ENCODE measurements at regions not wholly inside any gene's neighbourhood (a gene's known extent, or its start where the extent isn't known, plus 50 kb on each side); places are given as distances from the start of the nearest gene placed in this dataset.
"Not testable (repeated sequence)": the region's sequence is repeated elsewhere in the genome, so short reads cannot be mapped to it uniquely, and the experiment has no call there.

- Mint-ChIP-seq H3K27me3 (peaks cover 14% of the 10 kb centered on the region), H3K36me3 (ENCODE audit: low read depth) (no peaks in the 10 kb centered on the region), H3K4me3 (no peak overlapping the region), H3K27ac (no peak overlapping the region), H3K4me1 (no peaks in the 10 kb centered on the region)
- DNase-seq (no peak), ATAC-seq (no peak)
- H3K9me3 ChIP-seq (ENCODE audit: control insufficient read depth, low read length, poor library complexity, severe bottlenecking): no peaks in the 10 kb centered on the region
Observed at GRCh38 chr15:26231096-26231495, 368.0 kb upstream of the ATP10A start.

GRCh38 chr15:26224266-26224665 is 361.1 kb upstream of the ATP10A start:
- Mint-ChIP-seq H3K27me3 (no peaks in the 10 kb centered on the region), H3K27ac (no peak overlapping the region), H3K36me3 (ENCODE audit: low read depth) (no peaks in the 10 kb centered on the region), H3K4me3 (no peak overlapping the region), H3K4me1 (no peaks in the 10 kb centered on the region)
- no peak for ATAC-seq
- DNase-seq: no peak
- H3K9me3 ChIP-seq (ENCODE audit: control insufficient read depth, low read length, poor library complexity, severe bottlenecking): no peaks in the 10 kb centered on the region

- Mint-ChIP-seq H3K4me3 (no peak overlapping the region), H3K27me3 (no peaks in the 10 kb centered on the region), H3K27ac (no peak overlapping the region), H3K36me3 (ENCODE audit: low read depth) (no peaks in the 10 kb centered on the region), H3K4me1 (no peaks in the 10 kb centered on the region)
- no peak for ATAC-seq
- DNase-seq: no peak
- no peaks in the 10 kb centered on the region for H3K9me3 ChIP-seq (ENCODE audit: control insufficient read depth, low read length, poor library complexity, severe bottlenecking)
Observed at GRCh38 chr15:26223720-26224119, 360.6 kb upstream of the ATP10A start.

- DNase-seq (no peak), ATAC-seq (no peak)
- Mint-ChIP-seq H3K4me1 (no peaks in the 10 kb centered on the region), H3K36me3 (ENCODE audit: low read depth) (no peaks in the 10 kb centered on the region), H3K27ac (no peak overlapping the region), H3K4me3 (no peak overlapping the region), H3K27me3 (no peaks in the 10 kb centered on the region)
- H3K9me3 ChIP-seq (ENCODE audit: control insufficient read depth, low read length, poor library complexity, severe bottlenecking): no peaks in the 10 kb centered on the region
Observed at GRCh38 chr15:26222781-26223180, 359.7 kb upstream of the ATP10A start.

GRCh38 chr15:26217043-26217442 is 353.9 kb upstream of the ATP10A start:
- not testable (repeated sequence) for H3K27me3 Mint-ChIP-seq; H3K4me1 Mint-ChIP-seq; H3K4me3 Mint-ChIP-seq; DNase-seq; H3K9me3 ChIP-seq (ENCODE audit: control insufficient read depth, low read length, poor library complexity, severe bottlenecking); H3K27ac Mint-ChIP-seq; ATAC-seq; H3K36me3 Mint-ChIP-seq (ENCODE audit: low read depth)

- Mint-ChIP-seq H3K4me3 (no peak overlapping the region), H3K27ac (no peak overlapping the region), H3K27me3 (no peaks in the 10 kb centered on the region), H3K36me3 (ENCODE audit: low read depth) (no peaks in the 10 kb centered on the region), H3K4me1 (no peaks in the 10 kb centered on the region)
- ATAC-seq (no peak), DNase-seq (no peak)
- H3K9me3 ChIP-seq (ENCODE audit: control insufficient read depth, low read length, poor library complexity, severe bottlenecking): no peaks in the 10 kb centered on the region
Observed at GRCh38 chr15:26214290-26214689, 351.2 kb upstream of the ATP10A start.

GRCh38 chr15:26213427-26213826 is 350.3 kb upstream of the ATP10A start:
- Mint-ChIP-seq H3K27ac (no peak overlapping the region), H3K36me3 (ENCODE audit: low read depth) (no peaks in the 10 kb centered on the region), H3K27me3 (no peaks in the 10 kb centered on the region), H3K4me1 (no peaks in the 10 kb centered on the region), H3K4me3 (no peak overlapping the region)
- no peaks in the 10 kb centered on the region for H3K9me3 ChIP-seq (ENCODE audit: control insufficient read depth, low read length, poor library complexity, severe bottlenecking)
- DNase-seq (no peak), ATAC-seq (no peak)

- no peaks in the 10 kb centered on the region for H3K9me3 ChIP-seq (ENCODE audit: control insufficient read depth, low read length, poor library complexity, severe bottlenecking)
- Mint-ChIP-seq H3K36me3 (ENCODE audit: low read depth) (no peaks in the 10 kb centered on the region), H3K4me1 (no peaks in the 10 kb centered on the region), H3K4me3 (no peak overlapping the region), H3K27ac (no peak overlapping the region), H3K27me3 (no peaks in the 10 kb centered on the region)
- DNase-seq (no peak), ATAC-seq (no peak)
Observed at GRCh38 chr15:26212109-26212508, 349.0 kb upstream of the ATP10A start.

GRCh38 chr15:26210980-26211379 is 347.9 kb upstream of the ATP10A start:
- H3K9me3 ChIP-seq (ENCODE audit: control insufficient read depth, low read length, poor library complexity, severe bottlenecking): no peaks in the 10 kb centered on the region
- no peaks in the 10 kb centered on the region for H3K4me1 Mint-ChIP-seq
- no peak overlapping the region for H3K27ac Mint-ChIP-seq
- H3K4me3 Mint-ChIP-seq: no peak overlapping the region
- ATAC-seq (no peak), DNase-seq (no peak)
- no peaks in the 10 kb centered on the region for H3K36me3 Mint-ChIP-seq (ENCODE audit: low read depth)
- H3K27me3 Mint-ChIP-seq: no peaks in the 10 kb centered on the region

- Mint-ChIP-seq H3K36me3 (ENCODE audit: low read depth) (no peaks in the 10 kb centered on the region), H3K4me1 (no peaks in the 10 kb centered on the region), H3K27me3 (peaks cover 13% of the 10 kb centered on the region), H3K27ac (no peak overlapping the region), H3K4me3 (no peak overlapping the region)
- H3K9me3 ChIP-seq (ENCODE audit: control insufficient read depth, low read length, poor library complexity, severe bottlenecking): no peaks in the 10 kb centered on the region
- ATAC-seq (no peak), DNase-seq (no peak)
Observed at GRCh38 chr15:26201177-26201858, 338.2 kb upstream of the ATP10A start.

- H3K27ac Mint-ChIP-seq: no peak overlapping the region
- H3K36me3 Mint-ChIP-seq (ENCODE audit: low read depth): no peaks in the 10 kb centered on the region
Observed at GRCh38 chr15:26200427-26200826, 337.3 kb upstream of the ATP10A start.

GRCh38 chr15:26197719-26198118 is 334.6 kb upstream of the ATP10A start:
- no peak overlapping the region for H3K27ac Mint-ChIP-seq
- H3K27me3 Mint-ChIP-seq: peaks cover 4% of the 10 kb centered on the region

More at GRCh38 chr15:26200427-26200826, 337.3 kb upstream of the ATP10A start:
- H3K27me3 Mint-ChIP-seq: peaks cover 12% of the 10 kb centered on the region
- H3K4me1 Mint-ChIP-seq: no peaks in the 10 kb centered on the region
- H3K4me3 Mint-ChIP-seq: no peak overlapping the region
- no peak for ATAC-seq
- H3K9me3 ChIP-seq (ENCODE audit: control insufficient read depth, low read length, poor library complexity, severe bottlenecking): no peaks in the 10 kb centered on the region
- DNase-seq: no peak

GRCh38 chr15:26197060-26197459 is 333.9 kb upstream of the ATP10A start:
- peaks cover 4% of the 10 kb centered on the region for H3K27me3 Mint-ChIP-seq
- ATAC-seq (no peak), DNase-seq (no peak)
- H3K4me1 Mint-ChIP-seq: no peaks in the 10 kb centered on the region
- no peak overlapping the region for H3K27ac Mint-ChIP-seq
- H3K4me3 Mint-ChIP-seq: no peak overlapping the region
- no peaks in the 10 kb centered on the region for H3K36me3 Mint-ChIP-seq (ENCODE audit: low read depth)
- no peaks in the 10 kb centered on the region for H3K9me3 ChIP-seq (ENCODE audit: control insufficient read depth, low read length, poor library complexity, severe bottlenecking)

More at GRCh38 chr15:26197719-26198118, 334.6 kb upstream of the ATP10A start:
- Mint-ChIP-seq H3K36me3 (ENCODE audit: low read depth) (no peaks in the 10 kb centered on the region), H3K4me1 (no peaks in the 10 kb centered on the region), H3K4me3 (no peak overlapping the region)
- ATAC-seq (no peak), DNase-seq (no peak)
- no peaks in the 10 kb centered on the region for H3K9me3 ChIP-seq (ENCODE audit: control insufficient read depth, low read length, poor library complexity, severe bottlenecking)

- H3K36me3 Mint-ChIP-seq (ENCODE audit: low read depth): no peaks in the 10 kb centered on the region
- no peak overlapping the region for H3K4me3 Mint-ChIP-seq
- H3K27ac Mint-ChIP-seq: no peak overlapping the region
- ATAC-seq (no peak), DNase-seq (no peak)
- H3K9me3 ChIP-seq (ENCODE audit: control insufficient read depth, low read length, poor library complexity, severe bottlenecking): no peaks in the 10 kb centered on the region
- H3K4me1 Mint-ChIP-seq: no peaks in the 10 kb centered on the region
- H3K27me3 Mint-ChIP-seq: no peaks in the 10 kb centered on the region
Observed at GRCh38 chr15:26191193-26191592, 328.1 kb upstream of the ATP10A start.

Measured in T-helper 17 cell (primary cell).